K562 (cell line): ENCODE measurements at regions not wholly inside any gene's neighbourhood (a gene's known extent, or its start where the extent isn't known, plus 50 kb on each side); places are given as distances from the start of the nearest gene placed in this dataset.

ENCODE experiments used
- EGR1 ChIP-seq: fragments of 450-650 bp; conservative IDR thresholded peaks from 2 replicates; pipeline ENCODE4 v1.6.1; 2017; ENCODE audit warnings: mild to moderate bottlenecking
- JUN ChIP-seq, 2 experiments: sonication (generic) in 1 of 2; formaldehyde crosslinking in 1 of 2; IDR thresholded peaks; 2 replicates each; pipeline versions ENCODE4 v1.6.1 to v1.8.0; 2012 to 2022; ENCODE audit warnings: borderline replicate concordance in 2 of 2, mild to moderate bottlenecking in 2 of 2, improper control_type of control experiment in 1 of 2, low read depth in 1 of 2, low read length in 1 of 2, missing genetic modification reagents in 1 of 2

- no peak for TF ChIP-seq EGR1
- TF ChIP-seq JUN (IDR thresholded peaks at IDR 0.05; ENCODE audit: borderline replicate concordance, low read depth, low read length): no peak
- no peak for TF ChIP-seq JUN (CRISPR knock-in tag; IDR thresholded peaks at IDR 0.05; ENCODE audit: borderline replicate concordance)
These were observed 80.7 kb upstream of the COG2 start for GRCh38 chr1:230561570-230561969.
